T-helper 17 cell (primary cell): ENCODE measurements at regions not wholly inside any gene's neighbourhood (a gene's known extent, or its start where the extent isn't known, plus 50 kb on each side); places are given as distances from the start of the nearest gene placed in this dataset.

Experiments
- ATAC-seq: fragments of 150-1000 bp; cut with Tn5 transposase; 2 replicates; pipeline ENCODE4 v1.10.0; 2021; ENCODE audit warnings: mild to moderate bottlenecking, moderate library complexity
- DNase-seq, 3 donors: peaks; one replicate each; pipeline versions ENCODE4 v3.0.0 to v3.0.0-alpha.2; 2020 to 2021
- H3K9me3 ChIP-seq: one replicate; pipeline ENCODE4 v1.7.0; 2013; ENCODE audit warnings: low read length, mild to moderate bottlenecking; ENCODE audit not compliant: control insufficient read depth, poor library complexity, severe bottlenecking
- H3K27ac Mint-ChIP-seq: one replicate; pipeline ENCODE4 v1.8.0; 2022; ENCODE audit warnings: mild to moderate bottlenecking, moderate library complexity, mixed read lengths
- H3K27me3 Mint-ChIP-seq: one replicate; pipeline ENCODE4 v1.8.0; 2022; ENCODE audit warnings: mixed read lengths
- H3K36me3 Mint-ChIP-seq: one replicate; pipeline ENCODE4 v1.8.0; 2022; ENCODE audit warnings: low read depth, mixed read lengths
- H3K4me1 Mint-ChIP-seq: one replicate; pipeline ENCODE4 v1.8.0; 2022; ENCODE audit warnings: mild to moderate bottlenecking, mixed read lengths
- H3K4me3 Mint-ChIP-seq: one replicate; pipeline ENCODE4 v1.8.0; 2022; ENCODE audit warnings: mild to moderate bottlenecking, moderate library complexity, mixed read lengths

DNA sequence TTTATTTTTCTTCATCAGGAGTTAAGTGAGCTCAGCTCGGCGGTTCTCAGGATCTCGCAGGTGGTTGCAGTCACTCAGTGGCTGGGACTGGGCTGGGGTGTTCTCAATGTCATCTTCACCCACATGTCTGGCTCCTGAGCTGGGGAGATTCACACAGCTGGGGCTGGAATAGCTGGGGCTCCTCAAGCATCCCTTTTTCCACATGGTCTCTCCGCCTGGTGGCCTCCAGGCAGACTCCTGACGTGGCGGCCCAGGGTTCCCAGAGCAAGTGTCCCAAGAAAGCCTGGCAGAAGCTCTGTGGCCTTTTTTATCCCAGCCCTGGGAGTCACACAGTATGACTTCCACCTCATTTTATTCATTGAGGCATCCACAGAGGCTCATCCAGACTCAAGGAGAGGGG, 84.1 kb upstream of the ANKRD34C start:
- H3K9me3 ChIP-seq = no peaks in the 10 kb centered on the region
- Mint-ChIP-seq H3K4me3 (no peak overlapping the region), H3K4me1 (peaks cover 3% of the 10 kb centered on the region), H3K27me3 (peaks cover 68% of the 10 kb centered on the region), H3K36me3 (peaks cover 4% of the 10 kb centered on the region), H3K27ac (no peak overlapping the region)
- no peak for ATAC-seq
- DNase-seq = no peak

- H3K27me3 Mint-ChIP-seq = peaks cover 62% of the 10 kb centered on the region
- DNase-seq = no peak
- peaks cover 4% of the 10 kb centered on the region for H3K36me3 Mint-ChIP-seq
- H3K9me3 ChIP-seq = no peaks in the 10 kb centered on the region
- H3K4me1 Mint-ChIP-seq = peaks cover 3% of the 10 kb centered on the region
- no peak overlapping the region for H3K4me3 Mint-ChIP-seq
- H3K27ac Mint-ChIP-seq = no peak overlapping the region
- no peak for ATAC-seq
Observed at GRCh38 chr15:79197285-79197684, 85.2 kb upstream of the ANKRD34C start.

DNA sequence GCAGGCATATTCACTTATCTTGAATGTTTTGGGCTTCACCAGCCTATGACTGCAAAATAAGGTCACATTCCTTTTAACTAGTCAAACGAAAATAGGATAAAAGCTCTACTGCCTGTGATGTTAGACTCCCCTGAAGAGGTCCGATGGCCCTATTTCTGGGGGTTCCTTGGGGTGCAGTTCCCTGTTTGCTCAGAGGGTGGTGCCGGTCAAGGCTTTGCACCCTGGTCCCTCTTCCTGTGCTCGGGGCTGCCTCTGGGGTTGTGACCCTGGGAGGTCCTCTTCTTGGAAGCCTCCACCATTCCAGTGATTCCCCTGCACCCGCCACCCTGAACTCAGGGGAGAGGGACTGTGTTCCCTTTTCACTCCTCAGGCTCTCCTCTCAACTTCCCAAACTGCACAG, 86.7 kb upstream of the ANKRD34C start:
- ATAC-seq (no peak), DNase-seq (no peak)
- Mint-ChIP-seq H3K27me3 (peaks cover 58% of the 10 kb centered on the region), H3K4me3 (no peak overlapping the region), H3K27ac (no peak overlapping the region), H3K36me3 (peaks cover 4% of the 10 kb centered on the region), H3K4me1 (peaks cover 3% of the 10 kb centered on the region)
- no peaks in the 10 kb centered on the region for H3K9me3 ChIP-seq

DNA sequence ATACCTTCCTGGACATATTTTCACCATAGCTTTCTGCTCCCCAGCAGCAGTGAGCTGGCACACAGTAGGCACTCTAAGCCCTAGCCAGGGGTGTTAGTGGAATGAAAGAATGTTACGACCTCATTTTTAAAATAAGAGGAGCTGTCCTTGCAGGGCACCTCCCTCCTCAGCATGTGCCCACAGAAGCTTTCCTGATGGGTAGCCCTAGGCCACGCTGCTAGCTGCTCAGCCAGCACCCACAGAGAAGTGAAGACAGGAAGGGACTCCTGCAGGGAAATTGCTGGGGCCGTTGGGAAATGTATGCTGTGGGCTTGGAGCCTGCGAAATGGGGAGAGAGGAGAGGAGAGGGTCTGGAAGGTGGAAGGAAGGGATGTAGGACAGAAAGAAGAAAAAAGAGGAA, 87.3 kb upstream of the ANKRD34C start:
- H3K9me3 ChIP-seq = no peaks in the 10 kb centered on the region

GRCh38 chr15:79194386-79194785, 88.1 kb upstream of the ANKRD34C start:
- H3K4me1 Mint-ChIP-seq = peaks cover 3% of the 10 kb centered on the region
- H3K9me3 ChIP-seq = no peaks in the 10 kb centered on the region
- ATAC-seq = no peak
- peaks cover 51% of the 10 kb centered on the region for H3K27me3 Mint-ChIP-seq
- no peak overlapping the region for H3K4me3 Mint-ChIP-seq
- DNase-seq = no peak
- H3K36me3 Mint-ChIP-seq = peaks cover 4% of the 10 kb centered on the region
- H3K27ac Mint-ChIP-seq = no peak overlapping the region

More for the DNA sequence above, 87.3 kb upstream of the ANKRD34C start:
- peaks cover 3% of the 10 kb centered on the region for H3K4me1 Mint-ChIP-seq
- H3K27ac Mint-ChIP-seq = no peak overlapping the region
- DNase-seq (no peak), ATAC-seq (no peak)
- H3K4me3 Mint-ChIP-seq = no peak overlapping the region
- H3K36me3 Mint-ChIP-seq = peaks cover 4% of the 10 kb centered on the region
- peaks cover 54% of the 10 kb centered on the region for H3K27me3 Mint-ChIP-seq

DNA sequence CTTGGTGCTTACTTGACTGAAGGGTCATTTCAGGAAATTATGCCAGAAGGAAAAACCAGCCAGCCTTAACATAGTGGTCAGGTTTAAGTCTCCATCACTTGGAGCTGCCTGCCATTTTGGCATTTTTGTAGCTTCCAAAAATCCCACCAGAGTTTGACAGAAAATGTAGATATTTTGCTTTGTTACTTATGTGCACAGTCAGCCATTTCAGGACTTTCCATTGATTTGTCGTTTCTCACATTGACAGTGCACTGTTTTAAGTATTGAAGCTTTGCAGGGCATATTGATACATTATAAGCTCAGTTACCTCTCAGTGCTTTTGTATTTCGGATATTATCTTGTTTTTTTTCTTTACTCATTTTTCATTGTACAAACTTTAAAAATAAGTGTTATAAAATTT, 89.0 kb upstream of the ANKRD34C start:
- ATAC-seq = no peak
- H3K9me3 ChIP-seq = no peaks in the 10 kb centered on the region
- peaks cover 46% of the 10 kb centered on the region for H3K27me3 Mint-ChIP-seq
- H3K36me3 Mint-ChIP-seq = peaks cover 4% of the 10 kb centered on the region
- H3K4me1 Mint-ChIP-seq = peaks cover 3% of the 10 kb centered on the region
- H3K27ac Mint-ChIP-seq = no peak overlapping the region
- DNase-seq = no peak
- H3K4me3 Mint-ChIP-seq = no peak overlapping the region

- ATAC-seq (no peak), DNase-seq (no peak)
- Mint-ChIP-seq H3K36me3 (peaks cover 4% of the 10 kb centered on the region), H3K27me3 (peaks cover 46% of the 10 kb centered on the region), H3K27ac (no peak overlapping the region), H3K4me1 (peaks cover 3% of the 10 kb centered on the region), H3K4me3 (no peak overlapping the region)
- no peaks in the 10 kb centered on the region for H3K9me3 ChIP-seq
Observed at GRCh38 chr15:79193103-79193502, 89.4 kb upstream of the ANKRD34C start.

GRCh38 chr15:79192462-79193036, 90.0 kb upstream of the ANKRD34C start:
- Mint-ChIP-seq H3K36me3 (peaks cover 4% of the 10 kb centered on the region), H3K4me1 (peaks cover 3% of the 10 kb centered on the region), H3K27ac (no peak overlapping the region), H3K4me3 (no peak overlapping the region), H3K27me3 (peaks cover 46% of the 10 kb centered on the region)
- H3K9me3 ChIP-seq = no peaks in the 10 kb centered on the region
- no peak for DNase-seq
- no peak for ATAC-seq

GRCh38 chr15:79190093-79190492, 92.4 kb upstream of the ANKRD34C start:
- H3K27me3 Mint-ChIP-seq = peaks cover 21% of the 10 kb centered on the region
- H3K4me3 Mint-ChIP-seq = no peak overlapping the region
- no peaks in the 10 kb centered on the region for H3K9me3 ChIP-seq
- no peaks in the 10 kb centered on the region for H3K4me1 Mint-ChIP-seq
- DNase-seq (no peak), ATAC-seq (no peak)
- no peaks in the 10 kb centered on the region for H3K36me3 Mint-ChIP-seq
- H3K27ac Mint-ChIP-seq = no peak overlapping the region

GRCh38 chr15:79186616-79187015, 95.9 kb upstream of the ANKRD34C start:
- H3K36me3 Mint-ChIP-seq = no peaks in the 10 kb centered on the region
- ATAC-seq (no peak), DNase-seq (no peak)
- no peak overlapping the region for H3K4me3 Mint-ChIP-seq
- H3K27ac Mint-ChIP-seq = no peak overlapping the region
- no peaks in the 10 kb centered on the region for H3K4me1 Mint-ChIP-seq
- H3K9me3 ChIP-seq = no peaks in the 10 kb centered on the region
- peaks cover 20% of the 10 kb centered on the region for H3K27me3 Mint-ChIP-seq

DNA sequence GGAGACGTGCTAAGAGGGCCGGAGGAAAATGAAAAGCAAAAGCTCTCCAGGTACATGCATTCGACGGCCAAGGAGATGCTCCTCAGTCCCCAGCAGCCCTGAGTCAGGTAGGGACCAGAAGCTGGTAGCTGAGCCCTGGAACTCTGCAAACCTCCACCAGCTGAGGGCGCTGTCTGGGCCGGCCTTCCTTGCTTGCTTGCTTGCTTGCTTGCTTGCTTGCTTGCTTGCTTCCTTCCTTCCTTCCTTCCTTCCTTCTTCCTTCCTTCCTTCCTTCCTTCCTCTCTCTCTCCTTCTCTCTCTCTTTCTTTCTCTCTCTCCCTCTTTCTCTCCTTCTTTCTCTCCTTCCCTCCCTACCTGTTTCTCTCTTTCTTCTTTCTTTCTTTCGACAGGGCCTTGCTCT, 94.6 kb upstream of the RASGRF1 start:
- H3K36me3 Mint-ChIP-seq = no peaks in the 10 kb centered on the region
- H3K9me3 ChIP-seq = no peaks in the 10 kb centered on the region
- H3K4me3 Mint-ChIP-seq = no peak overlapping the region
- H3K27me3 Mint-ChIP-seq = peaks cover 10% of the 10 kb centered on the region
- DNase-seq (no peak), ATAC-seq (no peak)
- no peak overlapping the region for H3K27ac Mint-ChIP-seq
- H3K4me1 Mint-ChIP-seq = no peaks in the 10 kb centered on the region

DNA sequence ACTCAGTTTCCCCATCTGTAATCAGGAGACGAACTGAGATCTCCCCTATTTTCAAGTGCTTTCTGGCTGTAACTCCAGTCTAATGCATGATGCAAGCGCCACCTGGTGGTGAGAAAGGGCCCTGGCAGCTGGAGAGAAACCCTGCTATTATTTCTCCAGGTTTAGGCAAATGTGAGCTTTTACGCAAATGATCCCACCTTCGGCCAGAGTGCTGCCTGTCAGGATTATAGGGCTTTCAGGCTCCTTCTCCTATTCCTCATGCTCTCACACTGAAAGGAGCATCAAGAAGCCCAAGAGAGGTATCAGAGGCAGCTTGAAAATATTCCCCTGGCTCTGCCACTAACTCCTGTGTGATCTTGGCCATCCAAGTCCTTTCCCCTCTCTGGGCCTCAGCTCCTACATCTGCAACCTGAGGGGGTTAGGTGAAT, 93.9 kb upstream of the RASGRF1 start:
- ATAC-seq = peak; percentile 59
- no peak overlapping the region for H3K27ac Mint-ChIP-seq
- no peaks in the 10 kb centered on the region for H3K4me1 Mint-ChIP-seq

GRCh38 chr15:79180318-79180717, 89.7 kb upstream of the RASGRF1 start:
- no peak for ATAC-seq

More for the DNA sequence above, 93.9 kb upstream of the RASGRF1 start:
- no peaks in the 10 kb centered on the region for H3K9me3 ChIP-seq
- Mint-ChIP-seq H3K36me3 (no peaks in the 10 kb centered on the region), H3K27me3 (peaks cover 12% of the 10 kb centered on the region), H3K4me3 (peak overlapping the region; percentile 25)
- DNase-seq = peak; percentile 37 to 60 (median 40)

GRCh38 chr15:79179597-79179996, 89.0 kb upstream of the RASGRF1 start:
- DNase-seq (no peak), ATAC-seq (no peak)
- H3K27me3 Mint-ChIP-seq = peaks cover 47% of the 10 kb centered on the region
- H3K36me3 Mint-ChIP-seq = no peaks in the 10 kb centered on the region
- no peak overlapping the region for H3K4me3 Mint-ChIP-seq
- no peaks in the 10 kb centered on the region for H3K9me3 ChIP-seq
- H3K4me1 Mint-ChIP-seq = no peaks in the 10 kb centered on the region
- H3K27ac Mint-ChIP-seq = no peak overlapping the region

More at GRCh38 chr15:79180318-79180717, 89.7 kb upstream of the RASGRF1 start:
- Mint-ChIP-seq H3K4me3 (no peak overlapping the region), H3K4me1 (no peaks in the 10 kb centered on the region), H3K36me3 (no peaks in the 10 kb centered on the region), H3K27me3 (peaks cover 40% of the 10 kb centered on the region), H3K27ac (no peak overlapping the region)
- DNase-seq = no peak
- no peaks in the 10 kb centered on the region for H3K9me3 ChIP-seq
